Stomach smooth muscle (tissue), 2 donors: ENCODE measurements at regions not wholly inside any gene's neighbourhood (a gene's known extent, or its start where the extent isn't known, plus 50 kb on each side); places are given as distances from the start of the nearest gene placed in this dataset.

ENCODE experiments used
- H3K27ac ChIP-seq: one replicate; pipeline ENCODE4 v1.7.0; 2013; ENCODE audit warnings: mild to moderate bottlenecking, low read length, inconsistent platforms
- H3K27me3 ChIP-seq, 2 donors: one replicate each; pipeline ENCODE4 v1.7.0; 2013; ENCODE audit warnings: low read length in 2 of 2; ENCODE audit not compliant: insufficient read depth in 2 of 2, control insufficient read depth in 1 of 2
- H3K36me3 ChIP-seq, 2 donors: one replicate each; pipeline ENCODE4 v1.7.0; 2013; ENCODE audit warnings: low read length in 2 of 2; ENCODE audit not compliant: control insufficient read depth in 2 of 2, insufficient read depth in 2 of 2
- H3K4me1 ChIP-seq: one replicate; pipeline ENCODE4 v1.7.0; 2013; ENCODE audit warnings: low read length; ENCODE audit not compliant: control insufficient read depth, insufficient read depth
- H3K4me3 ChIP-seq, 2 donors: one replicate each; pipeline ENCODE4 v1.7.0; 2013; ENCODE audit warnings: low read length in 2 of 2
- H3K9ac ChIP-seq, 2 donors: one replicate each; pipeline ENCODE4 v1.7.0; 2013; ENCODE audit warnings: low read length in 2 of 2, mild to moderate bottlenecking in 1 of 2
- H3K9me3 ChIP-seq, 2 donors: one replicate each; pipeline ENCODE4 v1.7.0; 2013; ENCODE audit warnings: low read length in 2 of 2; ENCODE audit not compliant: control insufficient read depth in 2 of 2
- donor health status: healthy.
- donor health status: Pancreatic carcinoma.

DNA sequence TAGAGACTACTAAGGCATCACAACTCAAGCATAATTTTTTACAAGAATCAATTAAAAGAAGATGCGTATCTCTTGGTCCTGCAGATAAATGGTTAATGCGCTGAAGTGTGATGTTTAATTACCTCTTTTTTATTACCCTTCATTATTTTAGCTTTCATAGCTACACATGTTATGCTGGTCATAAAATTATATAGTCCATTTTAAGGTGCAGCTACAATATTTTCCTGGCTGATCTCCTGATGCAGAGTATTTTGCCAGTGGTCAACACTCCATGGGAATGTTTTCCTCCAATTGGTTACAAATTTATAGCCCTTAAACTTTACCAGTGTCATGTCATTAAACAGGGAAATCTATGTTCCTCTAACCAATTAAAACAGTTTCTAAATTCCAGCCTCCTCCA lies 1617.2 kb downstream of the PCDH7 start:
- Histone ChIP-seq H3K27me3 (no peaks in the 10 kb centered on the region), H3K27ac (no peak overlapping the region), H3K36me3 (no peaks in the 10 kb centered on the region), H3K9me3 (no peaks in the 10 kb centered on the region), H3K4me3 (no peak overlapping the region), H3K4me1 (no peaks in the 10 kb centered on the region), H3K9ac (no peak overlapping the region)

DNA sequence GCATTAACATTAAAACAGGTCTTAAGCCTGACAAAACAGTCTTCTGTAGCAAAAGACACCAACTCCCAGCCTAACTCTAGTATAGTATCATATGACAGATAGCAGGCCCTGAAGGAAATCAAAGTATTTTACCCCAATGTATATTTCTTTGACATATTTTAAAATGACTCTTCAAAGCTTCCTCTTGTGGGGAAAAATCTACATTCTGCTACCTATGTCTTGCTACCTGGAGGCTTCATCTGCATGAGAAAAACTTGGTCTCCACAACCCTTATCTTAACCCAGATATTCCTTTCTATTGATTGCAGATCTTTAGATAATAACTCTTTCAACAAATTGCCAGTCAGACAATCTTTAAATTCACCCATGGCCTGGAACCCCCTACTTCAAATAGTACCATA lies 1620.4 kb downstream of the PCDH7 start:
- Histone ChIP-seq H3K9ac (no peak overlapping the region), H3K4me3 (no peak overlapping the region), H3K9me3 (no peaks in the 10 kb centered on the region), H3K4me1 (no peaks in the 10 kb centered on the region), H3K27me3 (no peaks in the 10 kb centered on the region), H3K36me3 (no peaks in the 10 kb centered on the region), H3K27ac (no peak overlapping the region)

DNA sequence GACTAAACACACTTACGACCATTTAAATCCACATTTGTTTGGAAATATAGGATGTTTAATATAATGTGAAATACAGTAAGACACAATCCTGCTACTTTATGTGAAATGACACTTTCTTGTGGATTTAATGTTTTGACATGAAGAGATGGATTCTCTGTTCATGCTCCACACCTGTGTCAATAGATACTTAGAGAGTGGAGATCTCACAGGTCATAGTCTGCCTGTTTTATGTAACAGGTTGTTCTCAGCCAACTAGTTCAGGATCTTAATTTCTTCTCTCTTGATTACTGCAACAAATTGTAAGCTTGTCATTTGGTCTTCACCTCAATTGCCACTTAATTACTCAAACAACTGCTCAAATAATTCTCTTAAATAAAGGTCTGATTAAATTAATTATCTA lies 1621.2 kb downstream of the PCDH7 start:
- Histone ChIP-seq H3K27me3 (no peaks in the 10 kb centered on the region), H3K4me1 (no peaks in the 10 kb centered on the region), H3K9ac (no peak overlapping the region), H3K9me3 (no peaks in the 10 kb centered on the region), H3K27ac (no peak overlapping the region), H3K4me3 (no peak overlapping the region), H3K36me3 (no peaks in the 10 kb centered on the region)

DNA sequence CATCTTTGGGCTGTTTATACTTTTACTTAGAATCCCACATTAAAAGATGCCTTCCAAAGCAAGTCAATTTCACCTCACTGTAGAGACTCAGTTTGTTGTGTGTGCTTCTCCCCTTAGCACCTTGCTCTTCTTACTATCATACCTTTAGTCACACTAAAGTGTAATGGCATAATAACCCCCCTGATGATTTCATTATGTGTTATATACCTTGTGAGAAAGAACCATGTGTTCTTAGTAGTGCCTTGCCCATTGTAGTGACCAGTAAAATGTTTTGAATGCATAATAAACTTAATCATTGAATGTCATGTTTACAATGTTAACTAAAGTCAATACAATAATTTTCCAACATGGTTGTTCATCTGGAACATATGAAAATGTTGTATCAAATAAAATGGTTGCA lies 1621.9 kb downstream of the PCDH7 start:
- Histone ChIP-seq H3K9ac (no peak overlapping the region), H3K27me3 (no peaks in the 10 kb centered on the region), H3K4me3 (no peak overlapping the region), H3K9me3 (no peaks in the 10 kb centered on the region), H3K27ac (no peak overlapping the region), H3K4me1 (no peaks in the 10 kb centered on the region), H3K36me3 (no peaks in the 10 kb centered on the region)

DNA sequence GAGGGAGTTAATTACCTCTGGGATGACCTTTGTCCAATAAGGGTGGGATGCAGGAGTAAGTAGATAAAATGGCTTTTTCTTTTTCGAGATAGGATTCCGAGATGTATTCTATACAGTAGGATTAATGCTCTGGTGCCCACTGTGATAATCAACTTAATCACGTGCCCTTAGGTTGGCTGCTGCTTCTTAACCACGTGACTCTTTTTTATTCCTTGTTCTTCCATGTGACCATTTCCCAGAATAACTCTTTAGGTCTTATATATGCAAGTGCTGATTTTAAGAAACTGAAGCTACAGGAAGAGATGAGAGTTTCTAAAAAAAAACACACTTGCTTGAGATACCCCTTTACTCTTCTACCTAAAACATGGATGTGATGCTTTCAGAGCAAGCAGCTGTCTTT lies 1628.9 kb downstream of the PCDH7 start:
- H3K9me3 ChIP-seq = no peaks in the 10 kb centered on the region
- H3K9ac ChIP-seq = no peak overlapping the region
- H3K27ac ChIP-seq = no peak overlapping the region
- no peaks in the 10 kb centered on the region for H3K27me3 ChIP-seq
- H3K36me3 ChIP-seq = no peaks in the 10 kb centered on the region
- H3K4me3 ChIP-seq = no peak overlapping the region
- H3K4me1 ChIP-seq = no peaks in the 10 kb centered on the region

DNA sequence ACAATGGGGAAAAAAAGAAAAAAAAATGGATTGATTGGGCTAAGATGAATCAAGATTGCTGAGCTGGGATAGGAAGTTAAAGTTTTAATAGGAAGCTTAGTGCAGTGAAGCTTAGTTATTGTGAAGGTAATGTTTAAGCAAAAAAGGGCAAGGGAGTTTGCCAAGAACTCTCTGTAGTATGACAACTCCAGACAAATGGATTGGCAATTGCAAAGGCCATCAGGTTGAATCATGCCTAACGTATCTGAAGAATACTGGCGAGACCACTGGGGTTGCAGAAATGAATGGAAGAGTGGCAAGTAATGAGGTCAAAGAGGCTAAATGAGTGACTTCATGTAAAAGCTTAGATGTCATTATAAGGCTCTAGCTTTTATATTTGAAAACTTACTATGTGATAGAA lies 1654.0 kb downstream of the PCDH7 start:
- Histone ChIP-seq H3K4me1 (no peaks in the 10 kb centered on the region), H3K9ac (no peak overlapping the region), H3K36me3 (no peaks in the 10 kb centered on the region), H3K27me3 (no peaks in the 10 kb centered on the region), H3K4me3 (no peak overlapping the region), H3K9me3 (no peaks in the 10 kb centered on the region), H3K27ac (no peak overlapping the region)

DNA sequence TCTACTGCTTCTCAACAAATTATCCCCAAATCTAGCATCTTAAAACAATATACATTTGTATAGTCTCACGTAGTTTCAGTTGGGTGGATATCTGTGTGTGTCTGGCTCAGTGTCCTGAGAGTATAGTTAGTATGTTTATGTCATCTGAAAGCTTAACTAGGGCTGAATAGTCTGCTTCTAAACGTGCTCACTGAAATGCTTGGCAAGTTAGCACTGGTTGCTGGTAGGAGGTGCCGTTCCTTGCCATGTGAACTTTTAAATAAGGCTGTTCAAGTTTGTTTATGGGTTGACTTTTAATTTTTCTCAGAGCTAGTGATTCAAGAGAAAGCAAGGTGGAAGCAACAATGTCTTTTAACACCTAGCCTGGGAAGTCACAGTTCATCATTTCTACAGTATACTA lies 1673.6 kb downstream of the PCDH7 start:
- H3K27ac ChIP-seq = no peak overlapping the region
- no peaks in the 10 kb centered on the region for H3K36me3 ChIP-seq
- no peaks in the 10 kb centered on the region for H3K9me3 ChIP-seq
- H3K9ac ChIP-seq = no peak overlapping the region
- H3K4me1 ChIP-seq = no peaks in the 10 kb centered on the region
- no peaks in the 10 kb centered on the region for H3K27me3 ChIP-seq
- no peak overlapping the region for H3K4me3 ChIP-seq

DNA sequence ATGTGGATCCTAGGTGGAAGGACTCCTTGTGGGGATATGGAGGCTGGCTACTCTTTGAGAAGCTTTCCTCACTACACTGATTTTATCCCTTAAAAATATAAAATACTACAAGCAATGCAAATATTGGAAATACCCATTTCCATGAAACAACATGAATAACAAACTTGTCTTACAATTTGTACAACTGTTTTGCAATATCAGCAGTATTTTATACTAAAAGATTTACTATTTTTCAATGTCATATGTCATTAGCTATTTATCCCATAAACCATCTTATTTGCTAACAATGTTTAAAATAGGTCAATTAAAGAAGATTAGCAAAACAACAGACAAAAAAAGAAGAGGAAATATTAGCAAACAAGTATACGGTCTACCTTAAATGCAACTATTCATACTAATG lies 1674.1 kb downstream of the PCDH7 start:
- H3K27me3 ChIP-seq = no peaks in the 10 kb centered on the region
- no peaks in the 10 kb centered on the region for H3K36me3 ChIP-seq
- no peaks in the 10 kb centered on the region for H3K9me3 ChIP-seq
- H3K4me1 ChIP-seq = no peaks in the 10 kb centered on the region
- H3K4me3 ChIP-seq = no peak overlapping the region
- H3K27ac ChIP-seq = no peak overlapping the region
- no peak overlapping the region for H3K9ac ChIP-seq

DNA sequence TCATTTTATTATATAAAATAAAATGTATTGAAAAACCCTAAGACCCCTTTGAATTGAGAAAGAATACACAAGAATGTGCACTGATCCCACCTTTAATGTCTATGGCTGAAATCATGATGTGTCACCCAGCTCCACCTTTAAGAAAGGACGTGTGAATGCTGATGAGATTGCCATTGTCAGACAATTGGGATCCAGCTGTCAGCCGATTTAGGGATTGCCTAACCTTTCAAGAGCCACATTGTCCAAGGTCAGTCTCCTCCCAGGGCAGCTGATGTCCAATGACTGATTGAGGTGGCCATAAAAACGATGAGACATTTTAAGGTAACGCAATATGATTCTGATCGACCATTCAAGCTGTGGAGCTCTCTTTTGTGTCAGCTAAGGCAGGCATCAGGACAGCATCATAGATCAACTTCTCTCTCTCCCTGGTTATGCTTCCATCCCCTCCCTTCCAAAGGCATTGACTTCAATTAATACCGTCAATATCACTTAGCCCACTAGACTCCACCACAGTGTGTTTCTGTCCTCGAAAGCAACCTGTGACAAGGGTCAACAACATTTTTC lies 1676.4 kb downstream of the PCDH7 start:
- Histone ChIP-seq H3K4me3 (no peak overlapping the region), H3K9ac (no peak overlapping the region), H3K27me3 (no peaks in the 10 kb centered on the region), H3K4me1 (no peaks in the 10 kb centered on the region), H3K36me3 (no peaks in the 10 kb centered on the region), H3K27ac (no peak overlapping the region), H3K9me3 (no peaks in the 10 kb centered on the region)

DNA sequence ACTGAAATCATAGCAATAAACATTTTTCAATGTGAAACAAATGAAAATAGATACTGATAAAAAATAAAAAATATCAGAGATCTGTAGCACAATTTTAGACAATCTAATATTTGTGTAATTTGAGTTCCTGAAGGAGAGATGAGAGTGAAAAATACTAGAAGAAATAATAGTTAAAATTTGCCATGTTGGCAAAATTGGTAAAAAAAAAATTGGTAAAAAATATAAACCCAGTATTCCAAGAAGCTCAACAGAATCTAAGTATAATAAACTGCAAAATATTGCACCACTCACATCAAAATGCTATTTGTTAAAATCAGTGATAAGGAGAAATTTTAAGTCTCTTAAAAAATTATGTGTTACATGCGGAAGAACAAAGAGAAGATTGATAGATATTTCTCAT lies 1680.7 kb downstream of the PCDH7 start:
- H3K9ac ChIP-seq = no peak overlapping the region
- H3K4me1 ChIP-seq = no peaks in the 10 kb centered on the region
- H3K36me3 ChIP-seq = no peaks in the 10 kb centered on the region
- no peak overlapping the region for H3K4me3 ChIP-seq
- no peak overlapping the region for H3K27ac ChIP-seq
- no peaks in the 10 kb centered on the region for H3K9me3 ChIP-seq
- no peaks in the 10 kb centered on the region for H3K27me3 ChIP-seq

DNA sequence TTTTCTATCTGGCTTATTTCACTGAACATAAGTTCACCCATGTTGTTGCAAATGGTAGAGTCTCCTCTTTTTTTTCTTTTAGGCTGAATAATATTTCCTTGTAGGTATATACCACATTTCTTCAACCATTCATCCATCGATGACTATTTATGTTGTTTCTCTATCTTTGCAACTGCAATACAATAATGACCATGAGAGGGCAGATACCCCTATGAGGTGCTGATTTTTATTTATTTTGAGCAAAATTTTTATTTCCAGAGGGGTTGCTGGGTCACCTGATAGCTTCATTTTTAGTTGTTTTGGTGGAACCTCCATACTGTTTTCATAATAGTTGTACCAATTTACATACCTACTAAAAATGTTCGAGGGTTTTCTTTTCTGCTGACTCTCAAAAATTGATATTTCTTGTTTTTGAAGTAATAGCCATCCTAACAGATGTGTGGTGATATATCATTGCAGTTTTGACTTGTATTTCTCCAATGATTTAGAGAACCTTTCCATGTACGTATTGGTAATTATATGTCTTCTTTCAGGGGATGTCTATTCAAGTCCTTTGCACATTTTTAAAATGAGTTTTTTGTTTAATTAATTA lies 1697.0 kb downstream of the PCDH7 start:
- Histone ChIP-seq H3K9ac (no peak overlapping the region), H3K36me3 (no peaks in the 10 kb centered on the region), H3K27me3 (no peaks in the 10 kb centered on the region)

More for the DNA sequence above, 1697.0 kb downstream of the PCDH7 start:
- Histone ChIP-seq H3K9me3 (no peaks in the 10 kb centered on the region), H3K27ac (no peak overlapping the region), H3K4me3 (no peak overlapping the region), H3K4me1 (no peaks in the 10 kb centered on the region)
